HG03442 (cell line): ENCODE measurements at regions not wholly inside any gene's neighbourhood (a gene's known extent, or its start where the extent isn't known, plus 50 kb on each side); places are given as distances from the start of the nearest gene placed in this dataset.

Experiments
- ATAC-seq: cut with Tn5 transposase; IDR thresholded peaks from one replicate; pipeline ENCODE4 v1.9.1; 2021; ENCODE audit warnings: mild to moderate bottlenecking, moderate library complexity; ENCODE audit not compliant: unreplicated experiment

GRCh38 chr12:105975351-105975750 is 163.4 kb downstream of the NUAK1 start:
- no peak for ATAC-seq

- ATAC-seq: no peak
Observed at GRCh38 chr12:105977236-105977635, 161.5 kb downstream of the NUAK1 start.

- no peak for ATAC-seq
Observed at GRCh38 chr12:105977652-105978051, 161.1 kb downstream of the NUAK1 start.

GRCh38 chr12:105978276-105978675 is 160.5 kb downstream of the NUAK1 start:
- ATAC-seq: no peak

DNA sequence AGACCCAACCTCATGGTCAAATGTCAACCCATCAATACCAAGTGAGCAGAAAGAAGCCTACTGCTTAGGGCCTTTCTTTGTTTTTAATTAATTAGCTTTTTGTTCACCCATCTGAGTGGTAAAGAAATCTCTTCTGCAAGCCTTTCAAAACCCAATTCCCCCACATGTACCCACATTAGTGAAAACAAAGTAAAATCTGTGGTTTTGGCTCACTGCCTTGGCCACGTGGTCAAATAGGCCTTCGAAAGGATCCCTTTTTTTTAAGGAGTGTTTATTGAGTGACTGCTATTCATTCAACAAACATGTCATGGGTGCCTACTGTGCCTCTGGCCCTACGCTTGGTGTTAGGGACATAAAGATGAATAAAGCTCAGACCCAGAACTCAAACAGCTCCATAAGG is 160.1 kb downstream of the NUAK1 start:
- ATAC-seq: no peak

DNA sequence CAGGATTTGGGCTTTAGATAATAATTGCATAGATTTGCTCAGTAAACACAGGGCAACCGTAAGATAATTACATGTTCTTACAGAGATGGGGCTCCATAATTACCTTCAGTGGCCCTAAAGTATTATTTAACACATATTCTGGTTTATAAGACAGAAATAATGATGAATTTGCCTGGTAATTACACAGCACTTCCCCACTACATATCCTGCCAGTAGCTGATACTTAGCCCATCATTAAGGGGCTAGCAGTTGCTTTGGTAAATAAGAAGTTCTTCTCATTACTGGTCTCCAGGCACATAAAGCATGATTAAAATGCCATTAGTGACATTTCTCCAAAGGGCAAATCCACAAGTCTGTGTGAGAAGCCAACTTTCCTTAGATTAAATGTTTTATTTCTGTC is 158.7 kb downstream of the NUAK1 start:
- ATAC-seq: no peak

- ATAC-seq: no peak
Observed at GRCh38 chr12:105980533-105980932, 158.2 kb downstream of the NUAK1 start.

GRCh38 chr12:105982022-105982421 is 156.7 kb downstream of the NUAK1 start:
- no peak for ATAC-seq

GRCh38 chr12:105983622-105984320 is 155.0 kb downstream of the NUAK1 start:
- no peak for ATAC-seq

DNA sequence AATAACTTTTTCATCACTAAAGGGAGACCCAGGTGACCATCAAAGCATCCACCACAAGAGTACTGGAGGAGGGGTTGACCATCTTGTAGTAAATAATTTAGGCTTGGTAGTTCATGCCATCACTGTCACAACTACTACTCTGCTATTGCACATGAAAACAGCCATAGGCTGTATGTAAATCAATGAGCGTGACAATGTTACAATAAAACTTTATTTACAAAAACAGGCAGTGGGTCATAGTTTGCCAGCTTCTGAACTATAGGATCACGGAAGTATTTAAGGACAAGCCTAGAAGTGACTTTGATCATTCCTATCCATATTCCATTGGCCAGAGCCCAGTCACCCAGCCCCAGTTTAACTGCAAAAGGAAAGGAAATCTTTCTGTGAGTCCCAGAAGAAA is 153.4 kb downstream of the NUAK1 start:
- ATAC-seq: no peak

DNA sequence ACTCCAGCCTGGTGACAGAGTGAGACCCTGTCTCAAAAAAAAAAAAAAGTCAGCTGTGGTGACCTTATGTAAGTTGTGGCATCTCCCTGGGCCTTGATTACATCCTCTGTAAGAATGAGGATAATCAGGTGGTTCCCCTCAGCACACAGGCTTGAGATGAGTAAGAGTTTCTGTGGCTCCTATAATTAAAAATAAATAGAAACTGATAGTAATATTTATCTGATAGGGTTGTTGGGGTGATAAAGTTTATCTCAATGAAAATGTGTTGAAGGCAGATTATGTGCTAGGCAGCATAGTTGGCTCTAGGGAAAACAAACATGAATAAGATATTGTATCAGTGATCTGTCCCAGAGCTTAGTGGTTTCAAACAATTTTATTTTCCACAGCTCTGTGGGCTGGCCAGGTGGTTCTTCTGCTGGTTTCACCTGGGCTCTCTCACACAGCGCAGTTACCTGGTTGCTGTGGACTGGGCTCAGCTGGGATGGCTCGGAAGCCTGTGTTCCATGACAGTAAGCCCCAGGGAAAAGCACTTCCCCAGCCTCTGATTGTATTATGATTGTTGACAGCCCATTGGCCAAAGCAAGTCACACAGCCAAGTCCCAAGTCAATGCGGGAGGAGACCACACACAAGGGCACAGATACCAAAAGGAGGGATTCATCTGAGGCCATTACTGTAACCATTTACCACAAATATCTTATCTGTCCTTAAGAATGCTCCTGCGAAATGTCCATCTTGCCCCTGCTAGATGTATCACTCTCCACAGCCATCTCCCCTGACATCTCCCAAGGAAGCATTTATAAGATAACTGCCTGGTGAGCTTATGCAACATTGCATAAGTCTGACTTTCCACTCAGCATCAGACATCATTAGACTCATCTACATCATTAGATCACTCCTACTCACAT is 151.7 kb downstream of the NUAK1 start:
- ATAC-seq: no peak

DNA sequence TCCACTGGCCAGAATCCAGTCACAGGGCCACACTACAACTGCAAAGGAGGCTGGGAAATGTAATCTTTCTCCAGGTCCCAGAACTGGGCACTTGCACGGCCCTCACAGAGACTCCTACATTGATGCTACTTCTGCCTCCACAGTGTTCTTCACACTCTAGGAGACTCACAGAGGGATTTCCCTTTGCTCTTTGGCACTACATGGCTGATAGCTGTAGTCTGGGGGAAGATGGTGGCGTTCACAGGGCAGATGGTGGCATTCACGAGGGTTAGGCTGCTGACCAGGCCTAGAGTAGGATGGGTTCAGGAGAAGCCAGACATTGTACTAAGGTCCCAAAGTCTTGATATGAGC is 151.1 kb downstream of the NUAK1 start:
- ATAC-seq: no peak

- ATAC-seq: no peak
Observed at GRCh38 chr12:105992849-105993740, 145.7 kb downstream of the NUAK1 start.

DNA sequence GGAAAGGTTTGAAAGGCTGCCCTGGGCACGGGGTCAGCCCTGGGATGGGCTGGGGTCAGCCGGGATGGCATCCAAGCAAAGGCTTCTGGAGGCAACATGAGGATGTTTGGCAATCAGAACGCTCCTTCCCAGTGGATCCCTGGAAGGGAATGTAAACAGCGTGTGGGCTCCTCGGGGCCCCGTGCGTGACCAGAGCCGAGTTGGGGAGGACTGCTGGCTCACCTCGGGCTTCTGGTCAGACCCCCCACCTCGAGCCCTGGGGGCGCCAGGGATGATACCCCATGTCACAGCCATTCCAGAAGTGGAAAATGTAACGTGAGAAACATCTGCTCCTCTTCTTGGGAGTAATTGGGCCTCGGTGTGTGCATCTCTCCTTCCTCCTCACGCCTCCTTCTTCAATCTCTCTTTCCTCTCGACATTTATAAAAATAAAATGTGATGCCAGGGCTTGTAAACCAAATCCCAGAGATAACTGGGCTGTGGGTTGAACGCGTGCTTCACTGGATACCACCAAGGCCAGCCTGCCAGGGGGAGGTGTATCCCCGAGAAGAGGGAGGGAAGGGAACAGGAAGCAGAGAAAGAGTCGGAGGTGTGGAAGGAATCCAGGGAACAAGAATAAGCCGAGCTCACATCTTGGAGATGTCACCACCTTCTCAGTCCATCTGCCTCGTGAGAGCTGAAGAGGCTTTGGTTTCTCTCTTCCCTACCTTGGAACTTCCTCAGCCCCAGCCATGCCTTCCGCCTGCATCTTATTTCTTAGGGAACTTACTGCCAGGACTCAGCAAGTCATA is 144.8 kb downstream of the NUAK1 start:
- no peak for ATAC-seq

- no peak for ATAC-seq
Observed at GRCh38 chr12:105995961-105996431, 142.8 kb downstream of the NUAK1 start.

GRCh38 chr12:105998561-105998960 is 140.2 kb downstream of the NUAK1 start:
- ATAC-seq: no peak

GRCh38 chr12:106000382-106001104 is 138.2 kb downstream of the NUAK1 start:
- no peak for ATAC-seq

- no peak for ATAC-seq
Observed at GRCh38 chr12:106001105-106001836, 137.5 kb downstream of the NUAK1 start.

DNA sequence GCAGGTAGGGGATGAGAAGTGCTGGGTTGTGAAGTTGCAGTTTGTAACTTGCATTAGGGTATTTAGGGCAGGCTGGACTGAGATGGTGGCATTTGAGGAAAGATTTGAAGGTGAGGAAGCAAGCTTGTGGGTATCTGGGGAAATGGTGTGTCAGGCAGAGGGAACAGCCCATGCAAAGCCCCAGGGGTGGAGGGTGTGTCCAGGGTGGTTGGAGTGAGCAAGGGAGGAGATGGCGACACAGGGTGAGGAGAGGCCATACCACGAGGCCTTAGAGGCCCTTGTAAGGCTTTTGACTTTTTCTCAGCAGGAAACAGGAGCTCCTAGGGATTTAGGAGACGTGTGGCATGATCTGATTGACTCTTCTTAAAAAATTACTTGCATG is 136.9 kb downstream of the NUAK1 start:
- no peak for ATAC-seq
